HFF-Myc (cell line): ENCODE measurements at regions not wholly inside any gene's neighbourhood (a gene's known extent, or its start where the extent isn't known, plus 50 kb on each side); places are given as distances from the start of the nearest gene placed in this dataset.
"Not testable (repeated sequence)": the region's sequence is repeated elsewhere in the genome, so short reads cannot be mapped to it uniquely, and the experiment has no call there.

Source experiments
- DNase-seq: peaks from one replicate; pipeline ENCODE4 v3.0.0-alpha.2; 2011; ENCODE audit warnings: low read depth; ENCODE audit errors: extremely low read depth
- H3K4me3 ChIP-seq: replicated peaks from 2 replicates; pipeline ENCODE4 v1.5.1; 2011; ENCODE audit warnings: low read depth, mild to moderate bottlenecking, control low read depth, low read length
- CTCF ChIP-seq: IDR thresholded peaks from 2 replicates; pipeline ENCODE4 v1.5.1; 2012; ENCODE audit warnings: mild to moderate bottlenecking, low read depth, low read length, control low read depth; ENCODE audit errors: missing control alignments

GRCh38 chr3:21991061-21991460 is 240.1 kb upstream of the ZNF385D start:
- no peak for DNase-seq
- H3K4me3 ChIP-seq, result no peak overlapping the region
- TF ChIP-seq CTCF, result no peak

GRCh38 chr3:21995079-21995607 is 244.1 kb upstream of the ZNF385D start:
- no peak overlapping the region for H3K4me3 ChIP-seq
- DNase-seq, result no peak
- no peak for TF ChIP-seq CTCF

- H3K4me3 ChIP-seq, result no peak overlapping the region
- TF ChIP-seq CTCF, result no peak
- DNase-seq, result no peak
Observed at GRCh38 chr3:22007368-22007767, 256.4 kb upstream of the ZNF385D start.

- H3K4me3 ChIP-seq, result no peak overlapping the region
- DNase-seq, result no peak
- no peak for TF ChIP-seq CTCF
Observed at GRCh38 chr3:22010997-22011396, 260.0 kb upstream of the ZNF385D start.

GRCh38 chr3:22012471-22012870 is 261.5 kb upstream of the ZNF385D start:
- no peak overlapping the region for H3K4me3 ChIP-seq
- DNase-seq, result no peak
- TF ChIP-seq CTCF, result no peak

- no peak for DNase-seq
- H3K4me3 ChIP-seq, result no peak overlapping the region
- TF ChIP-seq CTCF, result no peak
Observed at GRCh38 chr3:22013641-22014040, 262.6 kb upstream of the ZNF385D start.

- no peak for DNase-seq
- no peak overlapping the region for H3K4me3 ChIP-seq
- TF ChIP-seq CTCF, result no peak
Observed at GRCh38 chr3:22016197-22016596, 265.2 kb upstream of the ZNF385D start.

- not testable (repeated sequence) for DNase-seq, H3K4me3 ChIP-seq
Observed at GRCh38 chr3:22024638-22025037, 273.6 kb upstream of the ZNF385D start.
